DMS53 treated with DMSO at 0.1 percent for 48 hours (cell line): ENCODE measurements at regions not wholly inside any gene's neighbourhood (a gene's known extent, or its start where the extent isn't known, plus 50 kb on each side); places are given as distances from the start of the nearest gene placed in this dataset.

ENCODE experiments used
- DNase-seq: peaks from one replicate; lab custom pipeline; 2025; ENCODE audit not compliant: unreplicated experiment; lab: John Stamatoyannopoulos, UW

DNA sequence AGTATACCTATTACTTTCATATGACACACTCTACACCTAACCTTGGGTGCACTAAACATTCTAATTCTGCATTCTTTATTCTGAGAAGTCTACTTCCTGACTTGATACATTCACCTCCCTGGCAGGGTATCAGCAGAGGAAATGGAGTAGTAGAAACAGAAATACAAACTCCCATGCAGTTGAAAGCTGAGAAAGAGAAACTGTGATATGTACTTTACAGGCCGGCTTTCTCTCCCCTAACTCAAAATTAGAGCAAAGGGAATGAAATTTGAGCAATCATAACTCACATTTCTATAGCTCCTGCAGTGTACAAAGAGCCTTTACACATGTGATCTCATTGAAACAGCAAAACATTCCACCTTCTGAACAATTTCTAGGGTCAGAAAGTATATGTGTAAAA is 135.5 kb upstream of the COL8A1 start:
- no peak for DNase-seq

DNA sequence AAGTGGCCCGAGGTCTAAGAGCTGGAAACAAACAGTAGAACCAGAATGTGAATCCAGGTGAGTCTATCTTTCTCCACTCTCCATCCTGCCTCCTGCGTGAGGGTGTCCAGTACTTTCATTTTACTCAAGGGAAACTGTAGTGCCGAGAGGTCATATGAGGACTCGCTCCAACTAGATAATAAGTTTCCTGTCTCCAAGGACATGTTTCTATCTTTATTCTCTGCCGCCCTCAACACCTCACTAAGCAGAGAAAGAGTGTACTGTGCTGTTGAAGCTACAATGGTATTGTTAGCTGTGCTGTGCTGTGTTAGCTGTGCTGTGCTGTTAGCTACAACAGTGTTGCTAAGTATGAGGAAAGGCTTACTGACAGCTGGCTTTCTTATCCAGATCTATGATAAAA is 137.9 kb upstream of the COL8A1 start:
- no peak for DNase-seq

DNA sequence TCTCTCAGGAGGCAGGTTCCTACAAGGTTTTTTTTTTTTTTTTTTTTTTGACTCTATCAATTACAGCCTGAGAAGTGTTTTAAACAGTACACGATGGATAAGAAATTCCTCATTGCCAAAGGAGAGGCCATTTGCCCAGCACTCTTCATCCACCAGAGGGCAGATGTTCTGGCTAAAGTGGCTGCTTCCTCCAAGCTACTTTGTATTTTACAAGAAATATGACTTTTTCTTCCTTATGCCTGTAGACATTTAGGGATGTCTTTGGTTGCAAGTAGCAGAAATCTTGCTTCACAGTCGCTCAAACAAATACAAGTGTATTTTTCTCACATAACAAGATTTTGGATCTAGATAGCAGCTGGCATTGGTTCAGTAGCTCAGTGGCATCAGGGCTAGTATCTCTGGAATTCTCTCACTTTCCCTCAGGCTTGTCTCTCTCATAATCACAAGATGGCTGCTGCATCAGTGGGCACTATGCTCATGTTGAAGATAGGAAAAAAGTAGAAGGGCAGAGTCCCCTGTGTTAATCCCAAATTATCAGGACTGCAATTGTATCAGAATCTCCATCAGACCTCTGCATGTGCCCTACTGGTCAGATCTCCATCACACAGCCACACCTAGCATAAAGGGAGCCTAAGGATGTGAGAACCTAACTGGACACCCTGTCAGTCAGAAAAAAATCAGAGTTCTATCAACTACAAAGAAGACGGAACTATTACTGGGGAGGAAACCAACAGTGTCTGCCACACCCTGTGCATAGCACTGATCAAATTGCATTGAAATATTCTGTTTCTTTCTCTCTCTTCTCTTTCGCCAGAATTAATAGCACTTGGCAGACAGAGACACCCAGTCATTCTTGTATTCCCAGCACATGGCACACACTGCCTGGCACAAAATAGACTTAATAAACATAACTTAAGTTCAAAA is 138.9 kb upstream of the COL8A1 start:
- DNase-seq, result peak; percentile 47

DNA sequence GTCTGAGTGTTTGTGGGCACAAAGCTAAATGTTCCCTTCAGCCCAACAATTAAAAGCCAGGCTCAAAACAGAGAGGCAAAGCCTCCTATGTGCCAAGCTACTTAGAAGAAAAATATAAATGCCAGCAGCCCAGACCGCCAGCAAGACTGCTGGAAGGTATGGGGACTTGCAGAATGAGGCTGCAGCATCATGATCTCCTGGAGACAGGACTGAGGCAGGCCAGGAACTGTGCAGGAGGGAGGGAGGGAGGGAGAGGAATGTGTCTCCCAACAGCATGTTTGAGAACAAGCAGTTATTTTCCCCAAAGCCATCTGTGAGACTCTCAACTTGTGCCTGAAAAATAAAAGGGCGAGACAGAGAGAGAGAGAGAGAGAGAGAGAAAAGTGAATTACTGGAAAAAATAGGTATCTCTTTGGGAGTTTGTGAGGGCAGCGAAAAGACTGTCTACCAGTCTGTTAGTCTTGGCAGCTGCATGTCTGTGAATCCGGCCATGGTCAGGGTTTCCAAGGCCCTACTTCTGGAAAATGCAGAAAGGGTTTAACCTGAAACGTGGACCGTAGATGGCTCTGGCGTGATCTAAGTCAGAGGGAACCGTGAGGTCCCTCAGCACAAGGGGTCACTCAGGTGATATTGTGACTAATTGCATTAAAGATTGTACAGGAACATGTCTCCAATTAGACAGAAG is 139.7 kb upstream of the COL8A1 start:
- no peak for DNase-seq

DNA sequence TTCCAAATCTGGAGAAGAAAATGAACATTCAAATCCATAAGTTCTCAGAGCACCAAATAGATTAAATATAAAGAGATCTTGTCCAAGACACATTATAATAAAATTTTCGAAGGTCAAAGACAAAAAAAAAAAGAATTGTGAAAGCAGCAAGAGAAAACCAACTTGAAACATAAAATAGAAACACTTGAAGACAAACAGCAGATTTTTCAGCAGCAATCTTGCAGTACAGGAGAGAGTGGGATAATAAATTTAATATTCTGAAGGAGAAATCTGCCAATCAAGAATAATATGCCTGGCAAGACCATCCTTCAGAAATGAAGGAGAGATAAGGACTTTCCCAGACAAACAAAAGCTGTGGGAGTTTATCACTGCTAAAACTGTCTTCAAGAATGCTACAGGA is 150.5 kb upstream of the COL8A1 start:
- DNase-seq, result no peak

DNA sequence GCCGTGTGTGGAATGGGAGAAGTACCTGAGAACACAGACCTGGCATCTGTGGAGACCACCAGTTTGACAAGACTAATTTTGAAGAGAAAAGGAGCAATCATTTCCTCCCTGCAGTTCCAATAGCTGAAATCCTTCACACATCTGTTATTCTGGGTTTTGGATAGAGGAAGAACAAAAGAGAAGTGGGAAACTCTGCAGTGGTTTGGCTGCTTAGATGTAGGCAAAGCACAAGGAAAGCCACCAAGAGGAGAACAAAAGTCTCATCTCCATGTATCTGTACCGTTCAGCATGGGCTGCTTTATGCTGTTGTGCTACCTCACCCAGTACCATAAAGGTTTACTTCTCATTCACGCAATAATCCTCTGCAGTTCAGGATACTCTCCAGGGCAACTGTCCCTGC is 153.1 kb upstream of the COL8A1 start:
- no peak for DNase-seq

DNA sequence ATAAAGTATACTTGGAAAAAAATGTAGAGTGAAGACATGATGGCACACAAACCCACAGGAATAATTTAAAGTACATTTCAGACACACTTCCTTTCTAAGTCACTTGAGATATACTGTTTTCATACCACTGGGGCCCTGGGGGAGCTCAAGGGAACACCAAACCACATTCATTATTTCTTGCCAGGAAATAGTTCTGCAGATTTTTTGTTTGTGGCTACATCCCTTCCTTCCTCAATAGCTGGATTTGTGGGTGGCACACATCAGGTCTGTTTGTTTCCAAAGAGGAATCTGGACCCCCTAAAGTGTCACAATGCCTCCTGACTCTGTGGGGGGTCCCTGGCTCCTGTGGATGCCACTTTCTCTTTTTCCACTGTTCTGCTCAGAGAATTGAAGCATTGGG is 153.5 kb upstream of the COL8A1 start:
- no peak for DNase-seq

DNA sequence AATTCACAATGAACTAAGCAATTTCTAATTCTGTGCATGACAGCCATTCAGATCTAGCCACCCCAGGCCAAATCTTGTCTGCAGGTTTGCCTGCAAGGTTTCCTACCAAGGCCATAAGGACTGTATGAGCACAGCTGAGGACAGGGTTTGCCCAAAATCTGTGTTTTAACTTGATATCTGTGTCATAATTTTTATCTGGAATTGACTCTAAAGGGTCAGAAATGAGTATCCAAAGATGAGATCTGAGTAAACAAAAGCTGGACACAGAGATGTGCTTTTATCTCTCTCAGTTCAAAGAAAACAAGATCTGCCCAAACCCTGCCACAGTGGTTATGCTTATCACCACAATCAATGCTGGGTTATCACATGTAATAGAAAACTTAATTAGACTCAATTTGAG is 154.6 kb upstream of the COL8A1 start:
- no peak for DNase-seq

DNA sequence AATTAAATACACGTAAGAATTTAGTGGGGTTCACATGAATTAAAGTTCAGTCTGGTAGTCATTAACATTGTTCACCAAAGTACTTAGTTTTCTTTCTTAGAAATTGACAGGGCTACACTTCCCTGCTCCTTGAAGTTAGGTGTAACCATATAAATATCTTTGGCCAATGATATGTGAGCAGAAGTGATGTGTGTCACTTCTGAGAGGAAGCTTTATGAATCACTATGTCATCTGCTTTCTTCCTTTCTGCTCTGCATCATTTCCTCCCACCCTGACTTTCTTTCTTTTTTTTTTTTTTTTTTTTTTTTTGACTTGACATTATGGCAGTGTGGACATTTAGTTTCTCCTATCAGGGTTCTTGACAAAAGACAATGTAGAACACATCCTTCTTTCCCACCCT is 156.2 kb upstream of the COL8A1 start:
- no peak for DNase-seq

DNA sequence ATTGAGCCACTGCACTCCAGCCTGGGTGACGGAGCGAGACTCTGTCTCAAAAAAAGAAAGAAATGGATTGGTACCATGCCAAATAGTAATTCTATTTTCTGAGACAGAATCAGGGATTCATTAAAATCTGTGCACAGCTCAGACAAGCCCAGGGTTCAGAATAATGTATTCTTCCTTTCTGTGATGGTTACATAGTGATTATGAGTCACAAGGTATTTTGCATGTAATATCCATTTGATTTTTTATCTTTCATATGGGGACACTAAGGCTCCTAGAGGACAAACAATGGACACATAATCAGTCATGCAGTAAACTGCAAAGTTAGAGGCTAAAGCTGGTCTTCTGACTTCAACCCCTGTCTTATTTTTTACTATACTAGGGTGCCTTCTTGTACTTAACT is 156.8 kb upstream of the COL8A1 start:
- DNase-seq, result no peak

DNA sequence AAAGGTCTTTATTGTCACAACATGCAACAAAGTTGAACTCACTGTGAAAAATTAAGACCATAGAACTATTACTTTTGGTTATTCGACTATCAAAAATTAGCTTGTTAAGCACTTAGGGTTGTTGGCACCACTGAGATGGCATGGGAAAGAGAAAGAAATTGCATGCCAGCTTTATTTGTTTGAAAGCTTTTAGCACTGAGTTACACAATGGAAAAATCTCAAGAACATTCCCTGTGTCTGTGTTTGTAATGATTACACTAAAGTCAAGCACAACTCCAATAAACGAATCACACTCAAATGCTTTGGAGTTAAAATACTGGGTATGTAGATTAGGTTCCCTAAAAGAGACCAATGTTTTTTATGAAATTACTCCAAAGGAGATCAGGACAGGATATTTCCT is 158.6 kb upstream of the COL8A1 start:
- DNase-seq, result no peak

DNA sequence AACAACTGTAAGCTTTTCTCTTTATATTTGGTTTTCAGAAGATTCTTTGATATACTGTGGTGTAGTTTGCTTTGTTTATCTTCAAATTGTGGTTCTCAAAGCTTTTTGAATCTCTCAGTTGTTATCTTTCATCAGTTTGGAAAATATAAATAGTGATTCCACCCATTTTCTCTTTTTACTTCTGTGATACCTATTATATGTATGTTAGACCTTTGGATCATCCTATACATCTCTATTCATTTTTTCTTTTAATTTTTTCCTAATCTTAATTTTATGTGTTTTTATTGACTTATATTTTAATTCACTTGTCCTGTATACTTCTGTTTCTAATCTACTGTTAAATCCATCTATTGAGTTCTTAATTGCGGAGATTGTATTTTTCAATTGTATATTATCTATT is 160.7 kb upstream of the COL8A1 start:
- DNase-seq, result no peak

DNA sequence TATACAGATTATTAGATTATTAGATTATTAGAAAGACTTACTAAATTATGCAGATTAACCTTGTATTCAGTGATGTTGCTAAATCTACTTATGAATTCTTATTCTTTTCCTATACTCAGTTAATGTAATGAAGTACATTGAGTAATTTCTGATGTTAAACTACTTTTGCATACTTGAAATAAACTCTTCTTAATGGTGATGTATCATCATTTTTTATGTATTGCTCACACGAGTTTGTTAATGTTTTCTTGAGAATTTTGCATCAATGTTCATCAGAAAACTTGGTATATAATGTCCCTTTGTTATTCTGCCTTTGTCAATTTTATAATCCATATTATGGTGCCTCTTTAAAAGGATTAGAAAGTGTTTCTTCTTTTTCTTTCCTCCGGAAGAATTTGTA is 163.2 kb upstream of the COL8A1 start:
- no peak for DNase-seq

DNA sequence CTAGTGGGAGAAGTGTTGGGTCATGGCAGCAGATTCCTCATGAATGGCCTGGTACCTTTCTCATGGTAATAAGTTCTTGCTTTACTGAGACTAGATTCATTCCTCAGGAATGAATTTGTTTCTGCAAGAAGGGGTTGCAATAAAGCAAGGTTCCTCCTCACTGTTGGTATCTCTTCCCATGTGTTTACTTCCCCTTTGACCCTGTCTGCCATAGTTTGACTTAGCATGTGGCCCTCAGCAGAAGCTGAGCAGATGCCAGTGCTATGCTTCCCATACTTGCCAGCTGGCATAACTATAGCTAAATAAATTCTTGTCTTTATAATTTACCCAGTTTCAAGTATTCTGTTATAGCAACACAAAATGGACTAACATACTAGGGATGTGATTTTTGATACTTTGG is 163.6 kb upstream of the COL8A1 start:
- DNase-seq, result no peak

DNA sequence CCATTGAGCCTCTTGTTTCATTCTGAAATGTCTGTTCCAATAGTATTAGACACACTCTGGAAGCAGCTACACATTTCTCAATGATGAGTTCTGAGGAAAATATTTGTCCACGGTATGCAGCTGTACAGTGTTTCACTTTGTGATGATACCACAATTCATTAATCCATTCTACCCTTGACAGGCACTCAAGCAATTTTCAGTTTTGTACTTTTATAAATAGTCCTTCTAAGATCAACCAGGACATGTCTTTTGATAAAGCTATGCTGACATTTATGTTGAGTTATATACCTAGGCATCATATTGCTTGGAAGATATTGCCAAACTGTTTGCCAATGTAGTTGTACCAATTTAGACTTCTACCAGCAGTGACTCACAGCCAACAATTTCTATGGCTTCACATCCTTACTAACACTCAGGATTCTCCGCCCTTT is 165.1 kb upstream of the COL8A1 start:
- DNase-seq, result no peak

DNA sequence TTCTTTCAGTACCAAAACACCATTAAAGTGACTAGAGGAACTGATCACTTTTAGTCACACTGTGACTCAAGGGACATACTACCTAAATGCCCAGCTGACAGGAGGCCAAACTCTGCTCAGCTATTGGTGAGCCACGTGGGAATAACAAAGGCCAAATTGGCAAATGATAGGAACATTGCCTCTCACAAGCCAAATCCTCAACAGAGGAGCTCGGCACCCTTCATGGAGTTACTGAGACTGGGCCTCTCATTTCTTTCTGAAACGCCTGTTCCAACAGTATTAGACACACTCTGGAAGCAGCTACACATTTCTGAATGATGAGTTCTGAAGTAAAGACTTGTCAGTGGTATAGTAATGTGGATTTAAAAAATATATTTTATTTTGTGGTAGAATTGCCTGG is 166.0 kb upstream of the COL8A1 start:
- DNase-seq, result no peak

DNA sequence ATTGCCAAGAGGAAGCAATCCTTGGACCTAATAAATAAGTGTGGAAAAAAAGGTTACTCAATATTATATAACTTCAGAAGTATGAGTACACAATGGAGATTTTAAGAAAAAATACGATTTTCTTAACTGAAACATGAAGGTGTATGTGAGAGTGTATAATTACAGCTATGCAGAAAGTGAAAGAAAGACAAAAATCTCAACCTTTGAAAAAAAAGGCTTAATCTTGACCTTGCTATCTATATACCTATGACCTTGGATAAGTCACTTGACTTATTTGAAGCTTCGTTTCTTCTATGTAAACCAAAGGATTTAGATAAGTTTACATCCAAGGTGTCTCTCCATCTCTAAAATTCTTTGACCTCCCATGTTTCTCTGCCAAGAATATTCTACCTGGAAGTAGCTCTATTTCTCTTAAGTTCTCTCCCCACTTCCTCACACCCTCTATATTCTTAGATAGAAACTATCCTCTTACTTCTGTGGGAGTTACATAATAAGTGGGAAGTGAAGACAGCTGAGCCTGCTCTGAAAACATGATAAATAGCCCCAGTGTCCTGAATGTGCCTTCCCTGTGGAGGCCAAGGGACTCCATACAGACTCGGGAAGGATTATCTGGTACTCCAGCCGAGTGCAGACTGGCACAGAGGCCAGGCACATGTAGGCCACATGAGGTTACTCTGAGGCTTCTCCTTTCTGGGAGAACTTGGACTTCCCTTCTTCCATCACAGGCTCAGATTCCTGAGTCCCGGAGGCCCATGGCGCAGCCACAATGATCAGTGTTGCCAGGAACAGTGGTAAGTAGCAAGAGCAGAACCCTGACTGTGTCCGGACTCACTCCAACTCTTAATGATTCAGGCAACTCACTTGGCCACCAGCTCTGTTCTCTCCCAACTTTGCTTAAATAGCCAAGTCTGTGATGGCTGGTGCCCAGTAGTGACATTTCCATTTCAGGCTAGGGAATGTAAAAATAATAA is 166.8 kb upstream of the COL8A1 start:
- DNase-seq, result no peak

DNA sequence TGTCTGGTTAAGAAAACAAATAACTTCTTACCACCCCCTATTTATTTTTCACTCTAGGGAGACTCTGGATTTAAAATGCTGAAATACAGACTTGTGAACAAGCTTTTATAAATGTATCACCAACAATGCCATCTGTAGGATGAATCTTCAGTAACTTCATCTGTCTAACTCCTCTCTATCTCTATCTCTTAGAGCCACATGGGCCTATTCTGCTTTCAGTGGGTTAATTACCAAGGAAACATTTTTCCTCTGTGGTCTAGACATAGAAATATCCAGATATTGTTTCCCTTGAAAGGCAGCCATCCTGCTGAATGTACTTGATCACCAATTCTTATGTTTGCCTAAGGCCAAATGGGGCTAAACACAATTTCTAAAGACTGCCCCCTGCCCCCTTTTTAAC is 167.6 kb upstream of the COL8A1 start:
- DNase-seq, result no peak

DNA sequence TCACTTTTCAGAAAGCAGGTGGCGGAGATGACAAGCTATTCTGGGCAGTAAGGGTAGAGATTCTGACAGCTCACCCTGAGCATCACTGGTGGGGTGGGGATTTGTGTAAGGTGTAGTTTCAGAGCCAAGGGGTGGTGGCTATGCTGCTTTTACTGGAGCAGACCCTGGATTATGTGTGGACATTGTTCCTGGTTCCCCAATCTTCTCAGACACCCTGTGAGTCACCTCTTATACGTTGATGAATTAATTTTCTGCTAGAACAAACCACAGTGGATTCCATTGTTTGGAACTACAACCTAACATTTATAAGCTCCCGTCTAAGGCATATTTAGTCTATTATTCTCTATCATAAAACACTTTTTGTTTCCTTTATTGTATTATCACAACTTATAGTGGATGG is 169.5 kb upstream of the COL8A1 start:
- DNase-seq, result no peak

DNA sequence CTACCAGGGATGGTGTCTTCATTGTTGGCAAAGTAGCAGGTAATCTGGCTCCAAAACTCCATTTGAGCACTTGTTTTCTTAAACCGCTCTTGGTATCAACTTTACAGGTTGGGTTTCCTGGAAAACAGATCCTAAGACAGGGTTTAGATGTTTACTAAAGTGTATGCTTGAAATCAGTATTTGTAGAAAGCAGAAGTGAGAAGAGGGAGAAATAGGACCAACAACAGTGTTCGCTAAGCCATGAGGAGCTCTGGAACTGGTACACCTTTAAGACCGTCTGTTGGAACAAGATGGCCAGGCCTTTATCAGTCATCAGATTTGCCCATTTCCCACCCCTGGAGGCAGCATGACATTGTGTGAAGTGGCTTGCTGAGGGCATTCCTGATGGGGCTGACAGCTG is 171.0 kb upstream of the COL8A1 start:
- no peak for DNase-seq

DNA sequence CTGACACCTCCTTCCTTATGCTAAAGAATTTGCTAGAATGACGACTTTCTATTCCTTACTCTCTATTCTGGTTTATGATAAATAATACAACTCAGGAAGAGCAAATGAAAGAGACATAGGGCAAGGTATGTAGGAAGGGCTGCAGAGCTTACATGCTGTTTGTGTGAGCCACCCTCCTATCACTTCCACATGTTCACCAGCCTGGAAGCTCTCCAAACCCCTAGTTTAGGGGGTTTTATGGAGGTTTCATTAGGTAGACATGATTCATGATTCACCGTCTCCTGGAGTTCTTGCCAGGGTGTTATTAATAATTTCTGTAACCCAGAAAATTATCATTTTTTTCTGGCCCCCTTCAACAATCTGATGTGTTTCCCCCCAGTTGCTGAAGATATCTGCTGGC is 172.1 kb upstream of the COL8A1 start:
- no peak for DNase-seq
